ENCODE measurements at regions not wholly inside any gene's neighbourhood (a gene's known extent, or its start where the extent isn't known, plus 50 kb on each side); places are given as distances from the start of the nearest gene placed in this dataset.

DNA sequence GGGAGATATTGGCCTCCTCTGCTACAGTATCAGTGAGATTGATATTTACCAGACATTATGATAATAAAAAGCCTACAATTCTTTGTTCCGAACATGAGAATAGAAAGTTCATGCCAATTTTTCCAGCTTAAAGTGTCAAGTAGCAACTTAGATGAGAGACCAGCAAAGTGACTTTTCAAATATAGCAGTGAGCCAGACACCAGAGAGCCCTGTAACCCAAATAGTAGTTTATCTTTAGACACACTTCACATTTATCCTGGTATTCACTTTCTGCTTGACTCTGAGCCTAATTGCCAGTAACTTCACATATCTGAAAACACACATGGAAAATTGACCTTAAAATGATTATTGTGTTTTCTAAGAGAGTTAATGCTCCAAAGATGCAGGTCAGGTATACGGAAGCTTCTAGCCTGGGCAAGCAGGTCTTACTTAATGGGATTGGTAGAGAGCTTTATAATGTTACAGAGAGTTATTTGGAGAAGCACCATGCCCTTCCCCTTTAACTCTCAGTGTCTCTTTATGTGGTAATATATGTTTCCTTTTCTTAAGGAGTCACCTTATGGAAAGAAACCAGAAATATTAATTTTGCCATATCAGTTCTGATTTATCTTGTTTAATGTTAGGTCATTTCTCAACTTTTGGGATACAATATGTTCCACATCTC lies 852.3 kb upstream of the CHORDC1 start:
- TF ChIP-seq, protein P1, sequence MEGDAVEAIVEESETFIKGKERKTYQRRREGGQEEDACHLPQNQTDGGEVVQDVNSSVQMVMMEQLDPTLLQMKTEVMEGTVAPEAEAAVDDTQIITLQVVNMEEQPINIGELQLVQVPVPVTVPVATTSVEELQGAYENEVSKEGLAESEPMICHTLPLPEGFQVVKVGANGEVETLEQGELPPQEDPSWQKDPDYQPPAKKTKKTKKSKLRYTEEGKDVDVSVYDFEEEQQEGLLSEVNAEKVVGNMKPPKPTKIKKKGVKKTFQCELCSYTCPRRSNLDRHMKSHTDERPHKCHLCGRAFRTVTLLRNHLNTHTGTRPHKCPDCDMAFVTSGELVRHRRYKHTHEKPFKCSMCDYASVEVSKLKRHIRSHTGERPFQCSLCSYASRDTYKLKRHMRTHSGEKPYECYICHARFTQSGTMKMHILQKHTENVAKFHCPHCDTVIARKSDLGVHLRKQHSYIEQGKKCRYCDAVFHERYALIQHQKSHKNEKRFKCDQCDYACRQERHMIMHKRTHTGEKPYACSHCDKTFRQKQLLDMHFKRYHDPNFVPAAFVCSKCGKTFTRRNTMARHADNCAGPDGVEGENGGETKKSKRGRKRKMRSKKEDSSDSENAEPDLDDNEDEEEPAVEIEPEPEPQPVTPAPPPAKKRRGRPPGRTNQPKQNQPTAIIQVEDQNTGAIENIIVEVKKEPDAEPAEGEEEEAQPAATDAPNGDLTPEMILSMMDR (IDR thresholded peaks at IDR 0.05; ENCODE audit: insufficient read depth, low read length): no peak
- TF ChIP-seq, protein P2, sequence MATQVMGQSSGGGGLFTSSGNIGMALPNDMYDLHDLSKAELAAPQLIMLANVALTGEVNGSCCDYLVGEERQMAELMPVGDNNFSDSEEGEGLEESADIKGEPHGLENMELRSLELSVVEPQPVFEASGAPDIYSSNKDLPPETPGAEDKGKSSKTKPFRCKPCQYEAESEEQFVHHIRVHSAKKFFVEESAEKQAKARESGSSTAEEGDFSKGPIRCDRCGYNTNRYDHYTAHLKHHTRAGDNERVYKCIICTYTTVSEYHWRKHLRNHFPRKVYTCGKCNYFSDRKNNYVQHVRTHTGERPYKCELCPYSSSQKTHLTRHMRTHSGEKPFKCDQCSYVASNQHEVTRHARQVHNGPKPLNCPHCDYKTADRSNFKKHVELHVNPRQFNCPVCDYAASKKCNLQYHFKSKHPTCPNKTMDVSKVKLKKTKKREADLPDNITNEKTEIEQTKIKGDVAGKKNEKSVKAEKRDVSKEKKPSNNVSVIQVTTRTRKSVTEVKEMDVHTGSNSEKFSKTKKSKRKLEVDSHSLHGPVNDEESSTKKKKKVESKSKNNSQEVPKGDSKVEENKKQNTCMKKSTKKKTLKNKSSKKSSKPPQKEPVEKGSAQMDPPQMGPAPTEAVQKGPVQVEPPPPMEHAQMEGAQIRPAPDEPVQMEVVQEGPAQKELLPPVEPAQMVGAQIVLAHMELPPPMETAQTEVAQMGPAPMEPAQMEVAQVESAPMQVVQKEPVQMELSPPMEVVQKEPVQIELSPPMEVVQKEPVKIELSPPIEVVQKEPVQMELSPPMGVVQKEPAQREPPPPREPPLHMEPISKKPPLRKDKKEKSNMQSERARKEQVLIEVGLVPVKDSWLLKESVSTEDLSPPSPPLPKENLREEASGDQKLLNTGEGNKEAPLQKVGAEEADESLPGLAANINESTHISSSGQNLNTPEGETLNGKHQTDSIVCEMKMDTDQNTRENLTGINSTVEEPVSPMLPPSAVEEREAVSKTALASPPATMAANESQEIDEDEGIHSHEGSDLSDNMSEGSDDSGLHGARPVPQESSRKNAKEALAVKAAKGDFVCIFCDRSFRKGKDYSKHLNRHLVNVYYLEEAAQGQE (IDR thresholded peaks at IDR 0.05; ENCODE audit: insufficient replicate concordance, low read depth): no peak
- TF ChIP-seq POLR2AphosphoS5 (IDR thresholded peaks at IDR 0.05; ENCODE audit: low read depth) (no peak), GABPA (IDR thresholded peaks at IDR 0.05; ENCODE audit: low read depth) (no peak), SPI1 (IDR thresholded peaks at IDR 0.05; ENCODE audit: borderline replicate concordance, low read depth) (no peak)
